H1 (cell line): ENCODE measurements at regions not wholly inside any gene's neighbourhood (a gene's known extent, or its start where the extent isn't known, plus 50 kb on each side); places are given as distances from the start of the nearest gene placed in this dataset.

Experiments used
- SIN3A ChIP-seq, 2 experiments: IDR thresholded peaks in 1 of 2; conservative IDR thresholded peaks in 1 of 2; 2 replicates each; pipeline ENCODE4 v1.6.1; 2011 to 2012; ENCODE audit warnings: low read length in 2 of 2, improper control_type of control experiment in 1 of 2, low read depth in 1 of 2, mild to moderate bottlenecking in 1 of 2
- TAF1 ChIP-seq: IDR thresholded peaks from 2 replicates; pipeline ENCODE4 v1.6.1; 2011; ENCODE audit warnings: mild to moderate bottlenecking, low read depth, low read length
- TF ChIP-seq, protein P1 (sequence below), 3 experiments: IDR thresholded peaks; 1 replicate in 2 of 3; 2 replicates in 1 of 3; pipeline versions ENCODE4 v1.5.1 to v1.6.1; 2011; ENCODE audit warnings: low read length in 3 of 3, mild to moderate bottlenecking in 3 of 3, inconsistent platforms in 2 of 3, low read depth in 1 of 3, moderate library complexity in 1 of 3; ENCODE audit not compliant: insufficient read depth in 1 of 3; ENCODE audit errors: control extremely low read depth in 1 of 3

DNA sequence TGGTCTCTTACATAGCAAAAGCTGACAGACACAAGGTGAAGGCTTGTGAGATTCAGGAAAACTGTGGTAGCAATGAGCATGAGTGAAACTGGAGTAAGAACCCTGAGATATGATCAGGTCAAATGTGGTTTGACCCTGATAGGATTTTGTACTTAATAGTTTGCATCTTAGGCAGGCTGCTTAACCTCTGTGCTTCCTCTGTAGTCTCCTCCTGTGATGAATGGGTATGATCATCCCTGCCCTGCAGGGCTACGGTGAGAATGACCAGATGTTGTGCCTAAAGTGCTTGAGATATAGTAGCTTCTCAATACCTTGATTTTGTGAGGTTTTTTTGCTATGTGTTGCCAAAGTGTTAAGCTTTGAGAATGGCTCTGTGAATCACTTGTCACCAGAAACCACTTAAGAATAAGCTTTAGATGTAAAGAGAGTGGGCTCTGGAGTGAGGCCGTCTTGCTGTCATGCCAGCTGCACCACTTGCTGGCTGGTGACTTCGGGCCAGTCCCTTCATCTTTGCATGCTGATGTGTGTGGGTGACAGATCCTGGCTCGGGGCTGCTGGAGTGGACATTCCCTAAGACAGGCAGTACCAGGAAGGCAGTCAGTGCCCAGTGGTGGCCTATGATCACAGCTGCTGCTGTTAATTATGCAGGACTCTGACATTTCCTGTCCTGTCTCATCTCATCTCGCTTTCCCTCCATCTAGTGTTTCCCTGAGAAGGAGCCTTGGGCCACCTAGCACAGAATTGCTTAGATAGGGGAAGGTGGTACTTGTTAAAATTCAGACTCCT lies 254.7 kb downstream of the NFATC2 start:
- TF ChIP-seq TAF1 (no peak), SIN3A (conservative IDR thresholded peaks at IDR 0.05 in 1 of 2, IDR thresholded peaks at IDR 0.05 in 1 of 2; ENCODE audit: low read depth in 1 of 2, low read length in 2 of 2) (no peak)
- TF ChIP-seq, protein P1, sequence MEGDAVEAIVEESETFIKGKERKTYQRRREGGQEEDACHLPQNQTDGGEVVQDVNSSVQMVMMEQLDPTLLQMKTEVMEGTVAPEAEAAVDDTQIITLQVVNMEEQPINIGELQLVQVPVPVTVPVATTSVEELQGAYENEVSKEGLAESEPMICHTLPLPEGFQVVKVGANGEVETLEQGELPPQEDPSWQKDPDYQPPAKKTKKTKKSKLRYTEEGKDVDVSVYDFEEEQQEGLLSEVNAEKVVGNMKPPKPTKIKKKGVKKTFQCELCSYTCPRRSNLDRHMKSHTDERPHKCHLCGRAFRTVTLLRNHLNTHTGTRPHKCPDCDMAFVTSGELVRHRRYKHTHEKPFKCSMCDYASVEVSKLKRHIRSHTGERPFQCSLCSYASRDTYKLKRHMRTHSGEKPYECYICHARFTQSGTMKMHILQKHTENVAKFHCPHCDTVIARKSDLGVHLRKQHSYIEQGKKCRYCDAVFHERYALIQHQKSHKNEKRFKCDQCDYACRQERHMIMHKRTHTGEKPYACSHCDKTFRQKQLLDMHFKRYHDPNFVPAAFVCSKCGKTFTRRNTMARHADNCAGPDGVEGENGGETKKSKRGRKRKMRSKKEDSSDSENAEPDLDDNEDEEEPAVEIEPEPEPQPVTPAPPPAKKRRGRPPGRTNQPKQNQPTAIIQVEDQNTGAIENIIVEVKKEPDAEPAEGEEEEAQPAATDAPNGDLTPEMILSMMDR (IDR thresholded peaks at IDR 0.05; ENCODE audit: control extremely low read depth in 1 of 3, insufficient read depth in 1 of 3, low read depth in 1 of 3, low read length in 3 of 3): no peak
